NCI-H146 (cell line): ENCODE measurements at regions not wholly inside any gene's neighbourhood (a gene's known extent, or its start where the extent isn't known, plus 50 kb on each side); places are given as distances from the start of the nearest gene placed in this dataset.
A peak's percentile ranks its signal among the peaks of the same experiment; 100 is the strongest.
"Not testable (repeated sequence)": the region's sequence is repeated elsewhere in the genome, so short reads cannot be mapped to it uniquely, and the experiment has no call there.

Source experiments
- DNase-seq: peaks from one replicate; lab custom pipeline; 2025; lab: John Stamatoyannopoulos, UW

DNA sequence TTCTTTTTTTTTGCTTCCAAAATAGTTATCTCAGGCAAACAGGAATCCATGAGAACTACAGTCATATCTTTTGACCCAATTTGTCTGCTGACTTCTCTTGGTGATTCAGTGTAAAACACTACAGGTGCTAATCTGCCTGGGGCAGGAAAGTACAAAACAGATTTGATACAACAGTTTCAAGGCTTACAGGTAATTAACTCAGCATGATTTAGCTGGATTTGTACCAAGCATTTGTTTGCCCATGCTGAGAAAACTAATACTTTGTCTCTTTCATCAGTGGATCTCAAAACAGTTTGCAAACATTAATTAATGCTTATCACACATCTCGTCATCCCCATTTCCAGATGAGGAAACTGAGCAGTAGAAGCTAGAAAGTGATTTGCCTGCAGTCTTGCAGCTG is 312.5 kb upstream of the SEMA6A start:
- peak; percentile 30 for DNase-seq

DNA sequence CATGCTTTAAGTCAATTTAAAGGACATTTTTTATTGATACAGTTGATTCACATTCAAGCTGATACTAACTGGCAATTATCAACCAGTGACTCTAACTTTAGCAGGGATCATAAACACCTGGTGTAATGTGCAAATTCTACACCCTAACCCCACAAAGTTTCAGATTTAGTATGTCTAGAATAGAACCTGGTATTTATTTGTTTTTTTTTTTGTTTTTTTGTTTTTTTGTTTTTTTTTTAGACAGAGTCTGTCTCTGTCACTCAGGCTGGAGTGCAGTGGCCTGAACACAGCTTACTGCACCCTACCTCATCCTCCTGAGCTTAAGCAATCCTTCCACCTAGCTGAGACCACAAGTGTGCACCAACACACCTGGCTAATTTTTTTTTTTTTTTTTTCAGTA is 311.2 kb upstream of the SEMA6A start:
- no peak for DNase-seq

DNA sequence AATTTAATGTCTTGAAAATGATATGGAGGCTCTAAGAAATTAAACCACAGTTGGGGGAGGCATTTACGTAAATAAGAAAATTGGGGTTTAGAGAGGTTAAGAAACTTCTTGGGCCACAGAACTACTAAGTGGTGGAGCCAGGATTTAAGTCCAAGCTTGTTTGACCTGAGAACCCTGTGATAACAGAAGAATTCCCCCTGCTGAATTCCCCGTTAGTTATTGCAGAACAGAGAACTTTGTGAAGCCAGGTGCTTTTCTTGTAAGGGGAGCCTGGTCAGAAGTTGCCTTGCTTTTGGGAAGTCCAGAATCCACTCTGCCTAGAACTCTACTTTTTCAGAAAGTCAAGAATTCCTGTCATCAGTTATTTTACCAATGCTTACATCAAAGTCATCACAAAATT is 309.3 kb upstream of the SEMA6A start:
- DNase-seq: no peak

DNA sequence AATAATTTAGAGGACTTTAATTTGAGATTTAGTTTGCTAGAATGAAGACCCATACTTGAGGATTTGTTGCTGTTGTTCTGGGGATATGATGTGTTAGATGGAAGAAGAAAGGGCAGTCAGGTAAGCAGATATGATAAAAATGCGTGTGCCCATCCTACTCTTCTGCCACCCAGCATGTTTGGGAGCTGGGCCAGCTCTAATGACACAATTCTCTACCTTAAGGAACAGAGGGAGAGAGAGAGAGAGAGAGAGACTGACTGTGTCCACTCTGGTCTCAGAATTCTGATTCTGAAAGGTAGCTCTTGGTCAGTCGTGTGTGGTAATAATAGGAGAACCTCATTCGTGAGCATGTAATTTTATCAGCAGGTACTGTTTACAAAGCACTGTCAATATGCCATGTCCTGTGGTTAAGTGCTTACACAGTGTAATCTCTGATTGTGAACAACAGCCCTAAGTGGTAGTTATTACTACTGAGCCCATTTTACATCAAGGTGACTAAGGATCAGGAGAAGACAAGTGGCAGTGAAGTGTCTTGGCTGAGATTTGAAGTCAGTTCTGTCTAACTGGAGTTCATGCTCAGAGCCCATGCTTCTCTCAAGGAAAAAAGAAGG is 307.4 kb upstream of the SEMA6A start:
- peak; percentile 24 for DNase-seq

DNA sequence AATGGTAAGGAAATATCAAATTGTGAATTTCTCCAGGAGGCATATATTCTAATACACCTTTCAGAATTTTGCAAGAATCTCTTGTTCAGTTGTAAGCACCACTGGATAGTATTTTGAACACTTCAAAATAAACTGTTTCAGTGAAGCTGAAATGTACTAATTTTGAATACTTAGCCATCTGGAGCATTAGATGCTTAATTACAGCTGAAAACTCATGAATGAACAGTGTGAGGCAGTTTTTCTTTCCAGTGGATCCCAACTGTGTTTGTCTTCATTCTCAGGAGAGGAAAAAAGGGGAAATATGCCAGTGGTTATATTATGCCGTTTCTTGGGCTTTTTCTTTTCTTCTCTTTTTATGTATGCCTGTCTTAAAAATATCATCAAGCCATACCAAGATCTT is 306.0 kb upstream of the SEMA6A start:
- no peak for DNase-seq

DNA sequence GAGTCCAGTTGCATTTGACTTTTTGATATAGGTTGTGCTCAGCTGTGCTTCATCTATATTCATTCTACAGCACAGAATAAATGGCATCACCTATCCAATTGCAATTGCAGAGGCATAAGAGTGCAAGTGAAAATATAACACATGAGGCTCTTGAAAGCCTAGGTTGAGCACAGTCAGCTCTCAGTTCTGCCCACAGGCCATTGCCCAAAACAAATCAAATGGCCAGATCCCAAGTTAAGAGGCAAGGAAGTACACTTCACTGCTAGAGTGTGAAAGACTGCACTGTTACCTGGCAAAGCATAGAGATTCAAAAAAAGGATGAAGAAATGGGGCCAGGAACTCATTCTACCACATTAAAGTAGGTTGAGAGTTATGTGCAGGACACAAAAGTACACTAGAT is 305.5 kb upstream of the SEMA6A start:
- no peak for DNase-seq

DNA sequence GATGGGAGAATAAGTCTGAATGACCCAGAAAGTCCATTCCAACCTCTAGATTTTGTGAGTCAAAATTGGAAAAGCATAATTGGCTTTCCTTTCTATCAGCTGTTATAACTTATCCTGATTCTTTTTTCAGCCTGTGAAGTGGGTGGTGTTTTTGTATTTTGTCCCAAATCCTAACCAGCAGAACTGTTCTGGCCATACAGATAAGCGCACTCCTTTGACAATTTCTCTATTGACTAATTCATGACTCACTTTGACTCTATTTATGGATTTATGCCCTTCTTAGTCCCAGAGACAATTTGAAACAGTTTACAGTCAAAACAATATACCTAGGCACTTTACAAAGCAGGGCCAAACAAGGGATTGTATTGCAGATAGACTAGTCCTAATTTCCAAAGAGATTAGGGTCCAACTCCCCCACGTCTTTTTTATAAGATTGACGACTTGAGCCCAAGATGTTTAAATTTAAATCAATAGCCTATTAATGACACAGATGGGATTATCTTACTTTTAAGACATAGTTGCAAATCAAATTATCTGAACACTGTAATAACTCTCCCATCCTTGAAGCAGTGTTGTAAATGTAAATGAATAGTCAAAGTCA is 301.7 kb upstream of the SEMA6A start:
- no peak for DNase-seq

DNA sequence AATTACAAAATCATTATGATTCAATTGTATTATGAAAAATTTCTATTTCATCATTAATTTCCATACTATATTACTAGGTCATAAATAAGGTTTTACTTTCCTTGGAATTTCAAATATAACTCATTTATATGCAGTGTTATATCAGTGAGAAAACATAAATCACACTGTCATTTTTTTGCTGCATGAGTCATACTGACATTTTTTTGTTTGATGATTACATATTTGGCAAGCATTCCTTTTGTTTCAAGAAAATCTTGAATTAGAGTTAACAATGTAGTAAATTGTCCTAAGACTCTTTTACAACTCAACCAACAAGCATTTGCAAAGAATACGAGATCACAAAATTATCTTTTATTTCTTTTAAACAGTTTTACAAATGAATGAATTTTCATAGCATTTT is 298.4 kb upstream of the SEMA6A start:
- DNase-seq: no peak

DNA sequence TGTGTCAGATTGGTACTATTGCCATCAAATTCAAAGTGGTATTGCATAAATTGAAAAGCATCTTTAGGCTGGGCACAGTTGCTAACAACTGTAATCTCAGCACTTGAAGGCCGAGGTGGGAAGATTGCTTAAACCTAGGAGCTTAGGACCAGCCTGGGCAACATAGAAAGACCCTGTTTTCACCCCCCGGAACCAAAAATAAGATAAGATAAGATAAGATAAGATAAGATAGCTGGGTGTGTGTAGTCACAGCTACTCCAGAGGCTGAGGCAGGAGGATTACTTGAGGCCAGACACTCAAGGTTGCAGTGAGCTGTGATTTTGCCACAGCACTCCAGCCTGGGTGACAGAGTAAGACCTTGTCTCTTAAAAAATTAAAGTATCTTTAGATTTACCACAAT is 297.9 kb upstream of the SEMA6A start:
- DNase-seq: no peak

DNA sequence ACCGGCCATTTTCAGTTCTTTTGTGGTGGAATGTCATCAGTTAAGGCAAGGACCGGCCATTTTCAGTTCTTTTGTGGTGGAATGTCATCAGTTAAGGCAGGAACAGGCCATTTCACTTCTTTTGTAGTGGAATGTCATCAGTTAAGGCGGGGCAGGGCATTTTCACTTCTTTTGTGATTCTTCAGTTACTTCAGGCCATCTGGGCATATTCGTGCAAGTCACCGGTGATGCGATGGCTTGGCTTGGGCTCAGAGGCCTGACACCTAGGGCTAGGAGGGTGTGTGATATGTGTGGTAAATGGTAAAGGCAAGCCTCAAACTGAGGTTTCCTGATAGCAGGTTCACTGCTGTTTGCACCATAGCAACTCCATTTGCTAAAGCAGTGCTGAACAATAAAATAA is 293.2 kb upstream of the SEMA6A start:
- DNase-seq: not testable (repeated sequence)

DNA sequence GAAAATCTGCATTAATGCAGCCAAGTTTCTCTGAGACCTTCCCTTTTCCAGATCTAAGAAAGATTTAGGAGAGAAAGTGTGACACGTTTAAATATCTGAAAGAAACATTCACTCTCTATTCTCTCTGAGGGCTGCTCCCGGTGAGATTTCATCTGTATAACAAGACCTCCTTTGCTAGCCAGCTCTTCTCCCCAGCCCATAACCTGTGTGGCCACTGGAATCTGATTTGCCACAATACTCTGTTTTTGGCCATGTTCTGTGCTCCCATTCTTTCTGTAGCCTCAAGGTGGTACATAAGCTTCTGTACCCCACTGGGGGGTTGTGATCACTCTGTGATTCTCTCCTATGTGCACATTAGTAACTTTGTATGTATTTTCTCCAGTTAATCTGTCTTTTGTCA is 291.0 kb upstream of the SEMA6A start:
- no peak for DNase-seq

DNA sequence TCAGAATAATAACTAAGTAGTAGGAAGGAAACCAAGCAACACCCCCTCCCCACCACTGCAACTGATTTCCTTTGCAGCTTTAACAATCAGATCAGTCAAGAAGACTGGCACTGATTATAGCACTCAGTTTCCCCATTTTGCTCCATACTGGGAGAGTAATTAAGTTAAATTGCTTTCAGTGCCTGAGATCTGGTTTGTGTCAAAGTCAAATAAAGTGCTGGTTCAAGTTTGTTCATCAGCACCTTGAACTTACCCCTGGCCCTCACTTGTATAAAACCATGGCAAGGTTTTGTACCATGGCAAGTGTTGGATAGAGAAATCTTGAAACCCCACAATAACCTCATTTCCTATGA is 290.2 kb upstream of the SEMA6A start:
- no peak for DNase-seq

DNA sequence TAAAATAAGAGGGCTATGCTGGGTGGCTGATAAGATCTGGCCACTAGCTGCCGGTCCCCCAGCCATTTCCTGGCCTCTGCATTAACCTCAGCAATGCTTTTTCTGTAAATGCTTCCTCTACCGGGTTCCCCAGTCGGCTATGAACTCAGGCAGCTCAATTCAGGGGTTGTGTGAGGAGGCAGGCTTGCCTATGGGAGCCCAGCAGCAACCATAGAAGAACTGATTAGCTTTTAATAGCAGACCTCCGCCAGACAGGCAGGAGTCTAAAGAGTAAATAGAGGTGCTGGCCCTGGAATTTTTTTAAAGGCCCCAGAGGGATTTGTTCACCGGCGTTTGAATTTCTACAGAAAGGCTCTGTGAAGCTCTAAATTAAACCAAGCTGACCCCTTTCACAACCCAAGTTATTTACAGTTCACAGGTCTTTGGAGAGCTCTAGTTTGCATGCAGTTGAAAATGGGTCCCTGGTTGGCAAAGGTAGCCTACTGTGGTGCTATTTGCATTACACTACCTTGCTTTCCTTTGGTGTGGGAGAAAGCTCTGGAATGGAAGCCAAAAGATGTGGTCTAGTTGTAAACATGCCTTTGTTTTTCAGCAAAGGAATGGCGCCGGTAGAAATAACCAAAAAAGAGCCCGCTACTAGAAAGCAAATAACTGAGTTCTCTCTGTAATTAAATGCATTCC is 289.7 kb upstream of the SEMA6A start:
- DNase-seq: no peak

DNA sequence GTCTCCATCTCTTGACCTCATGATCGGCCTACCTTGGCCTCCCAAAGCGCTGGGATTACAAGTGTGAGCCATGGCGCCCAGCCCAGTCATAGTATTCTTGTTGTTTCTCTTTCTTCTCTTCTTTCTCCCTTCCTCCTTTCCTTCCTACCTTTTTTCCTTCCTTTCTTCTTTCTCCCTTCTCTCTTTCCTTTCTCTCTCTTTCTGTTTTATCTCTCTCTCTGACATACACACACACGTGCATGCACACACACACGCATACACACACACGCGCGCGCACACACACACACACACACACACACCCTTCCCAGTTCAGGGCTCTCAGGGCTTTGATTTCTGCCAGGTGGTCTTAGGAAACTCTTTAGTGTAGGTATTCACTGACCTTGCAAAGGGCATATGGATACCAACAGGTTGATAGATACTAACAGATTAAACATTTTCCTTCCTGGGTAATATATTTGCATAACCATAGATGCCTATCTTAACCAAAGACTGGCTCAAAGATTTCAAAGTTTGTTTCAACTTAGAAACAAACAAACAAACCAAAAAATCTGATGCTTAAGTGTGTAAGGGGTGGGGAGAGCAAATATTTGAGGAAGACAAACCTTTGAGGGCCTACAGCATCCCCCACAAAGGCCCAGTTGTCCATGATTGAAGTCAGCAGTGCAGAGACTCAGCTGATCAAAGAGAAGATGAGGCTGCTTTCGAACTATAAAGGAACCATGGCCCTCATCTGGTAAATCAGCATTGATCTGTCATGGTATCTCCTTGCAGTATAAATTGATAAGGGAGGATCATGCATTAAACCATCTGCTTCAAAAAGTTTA is 288.2 kb upstream of the SEMA6A start:
- DNase-seq: no peak

DNA sequence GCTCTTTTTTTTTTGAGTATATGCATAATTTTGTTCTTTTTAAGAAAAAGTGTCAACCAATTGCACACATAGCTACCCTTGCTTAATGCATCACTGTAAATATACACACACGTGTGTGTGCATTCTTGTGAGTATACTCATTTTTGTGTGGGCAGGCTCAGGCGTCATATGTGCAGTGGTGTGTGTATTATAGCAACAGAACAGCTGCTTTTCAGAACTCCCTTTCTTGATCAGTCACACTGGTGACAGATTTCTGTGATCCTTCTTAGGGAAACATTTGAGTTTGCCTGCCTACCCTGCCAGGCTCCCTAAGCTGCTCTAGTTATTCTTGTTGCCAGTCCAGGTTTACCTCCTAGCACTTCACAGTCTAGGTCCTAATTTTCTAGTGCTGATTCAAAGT is 287.0 kb upstream of the SEMA6A start:
- DNase-seq: no peak

DNA sequence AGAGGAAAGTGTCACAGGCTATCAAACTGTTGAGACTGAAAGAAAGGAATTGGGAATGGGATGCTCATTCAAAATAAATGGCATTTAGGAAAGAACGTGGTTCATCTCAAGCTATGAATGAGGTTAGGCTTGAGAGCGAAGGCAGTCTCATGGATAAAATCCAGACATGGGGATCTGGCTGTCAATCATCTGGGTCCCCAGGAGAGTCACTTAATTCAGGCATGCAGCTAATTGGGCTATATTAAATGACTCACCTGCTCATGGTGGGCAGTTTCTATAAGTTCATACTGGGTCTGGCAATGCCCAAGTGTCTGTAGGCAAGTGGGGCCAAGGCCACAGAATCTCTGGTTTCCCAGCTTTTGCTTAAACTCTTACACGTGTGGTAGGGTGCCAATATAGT is 286.5 kb upstream of the SEMA6A start:
- no peak for DNase-seq

DNA sequence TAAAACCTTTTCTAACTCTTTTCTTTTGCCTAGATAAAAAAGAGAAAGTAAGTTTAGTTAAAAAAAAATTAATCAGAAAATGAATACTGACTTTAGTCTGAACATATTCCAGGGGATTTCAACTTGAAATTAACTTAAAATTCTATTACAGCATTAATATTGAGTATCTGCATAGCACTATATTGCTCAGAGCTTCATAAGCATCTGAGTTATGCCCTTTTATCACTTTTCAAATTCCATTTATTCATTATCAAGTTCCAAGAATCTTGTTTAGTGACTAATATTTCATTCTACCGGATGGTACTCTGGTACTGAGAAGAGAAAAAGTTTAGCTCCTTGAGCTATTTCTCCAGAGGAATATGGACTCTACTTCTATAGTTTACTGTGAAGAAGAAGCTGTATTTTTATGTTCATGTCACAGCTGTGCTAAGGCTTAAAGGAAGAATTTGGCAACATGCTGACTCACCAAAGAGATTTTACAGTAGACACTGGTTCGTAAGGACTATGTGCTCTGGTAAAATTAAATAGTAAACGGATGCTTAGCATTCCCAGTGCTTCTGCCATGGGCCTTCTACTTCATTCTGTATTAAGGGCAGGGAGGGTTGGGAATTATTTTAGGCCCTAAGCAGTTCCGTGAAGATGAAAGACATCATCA is 285.2 kb upstream of the SEMA6A start:
- DNase-seq: no peak

DNA sequence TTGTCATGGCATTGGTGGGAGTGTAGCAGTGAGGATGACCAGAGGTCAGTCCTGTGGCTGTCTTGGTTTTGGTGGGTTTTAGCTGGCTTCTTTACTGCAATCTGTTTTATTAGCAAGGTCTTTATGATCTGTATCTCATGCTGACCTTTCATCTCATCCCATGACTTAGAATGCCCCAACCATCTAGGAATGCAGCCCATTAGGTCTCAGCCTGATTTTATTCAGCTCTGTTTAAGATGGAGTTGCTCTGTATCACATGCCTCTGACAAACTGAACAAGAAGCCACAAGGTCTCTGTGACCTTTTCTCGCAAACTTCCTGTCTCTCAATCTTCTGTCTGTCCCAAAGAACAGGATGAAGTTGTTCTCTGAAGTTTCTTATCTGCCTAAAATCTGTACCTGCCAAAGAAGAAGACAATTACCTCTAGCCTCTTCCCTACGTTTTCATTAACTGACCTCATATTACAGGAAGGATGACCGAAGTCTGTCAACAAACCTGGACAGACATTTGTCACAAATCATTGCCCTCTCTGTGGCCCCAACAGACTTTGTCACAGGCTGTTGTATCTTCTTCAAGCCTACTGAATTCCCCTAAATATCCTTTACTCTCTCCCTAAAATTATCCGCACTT is 284.2 kb upstream of the SEMA6A start:
- DNase-seq: no peak

DNA sequence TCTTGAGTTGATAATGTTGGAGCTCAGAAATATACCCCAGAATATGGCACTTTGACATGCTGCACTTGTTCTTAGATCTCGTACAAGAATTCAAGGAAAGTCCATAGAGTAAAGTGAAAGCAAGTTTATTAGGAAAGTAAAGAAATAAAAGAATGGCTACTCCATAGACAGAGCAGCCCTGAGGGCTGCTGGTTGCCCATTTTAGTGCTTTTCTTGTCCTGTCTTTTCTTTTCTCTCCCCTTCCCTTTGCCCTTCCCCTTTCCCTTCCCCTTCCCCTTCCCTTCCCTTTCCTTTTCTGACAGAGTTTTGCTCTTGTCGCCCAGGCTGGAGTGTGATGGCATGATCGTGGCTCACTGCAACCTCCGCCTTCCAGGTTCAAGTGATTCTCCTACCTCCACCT is 283.4 kb upstream of the SEMA6A start:
- not testable (repeated sequence) for DNase-seq

DNA sequence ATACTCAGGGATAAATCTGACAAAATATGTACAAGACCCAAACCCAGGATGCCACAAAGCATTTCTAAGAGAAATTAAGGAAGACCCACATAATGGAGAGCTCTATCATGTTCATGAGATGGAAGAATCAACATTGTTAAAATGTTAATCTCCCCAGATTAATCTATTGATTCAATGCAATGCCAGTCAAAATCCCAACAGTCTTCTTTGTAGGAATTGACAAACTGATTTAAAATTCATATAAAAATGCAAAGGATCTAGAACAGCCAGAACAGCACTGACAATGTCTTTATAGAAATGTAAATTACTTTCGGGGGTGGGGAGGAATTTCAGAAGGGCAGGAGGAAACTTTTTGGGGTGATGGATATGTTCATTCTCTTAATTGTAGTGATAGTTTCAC is 281.6 kb upstream of the SEMA6A start:
- no peak for DNase-seq

DNA sequence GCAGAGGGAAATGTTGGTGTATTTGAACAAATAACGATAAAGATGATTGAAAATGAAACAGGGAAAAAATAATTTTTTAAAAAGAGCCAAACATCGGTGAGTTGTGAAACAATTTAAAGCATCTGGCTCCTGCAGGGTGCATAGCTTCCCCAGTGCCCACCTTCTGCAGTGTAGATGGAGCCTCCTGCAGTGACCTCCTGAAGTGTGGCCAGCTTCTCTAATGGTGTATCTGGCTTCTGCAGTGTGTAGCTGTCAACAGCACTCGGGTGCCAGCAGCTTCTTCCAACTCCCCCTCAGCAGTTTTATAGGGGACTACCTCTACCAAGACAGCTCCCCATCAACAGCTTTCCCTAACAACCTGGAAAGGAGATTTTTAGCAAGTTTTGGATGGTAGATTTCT is 279.4 kb upstream of the SEMA6A start:
- DNase-seq: no peak

DNA sequence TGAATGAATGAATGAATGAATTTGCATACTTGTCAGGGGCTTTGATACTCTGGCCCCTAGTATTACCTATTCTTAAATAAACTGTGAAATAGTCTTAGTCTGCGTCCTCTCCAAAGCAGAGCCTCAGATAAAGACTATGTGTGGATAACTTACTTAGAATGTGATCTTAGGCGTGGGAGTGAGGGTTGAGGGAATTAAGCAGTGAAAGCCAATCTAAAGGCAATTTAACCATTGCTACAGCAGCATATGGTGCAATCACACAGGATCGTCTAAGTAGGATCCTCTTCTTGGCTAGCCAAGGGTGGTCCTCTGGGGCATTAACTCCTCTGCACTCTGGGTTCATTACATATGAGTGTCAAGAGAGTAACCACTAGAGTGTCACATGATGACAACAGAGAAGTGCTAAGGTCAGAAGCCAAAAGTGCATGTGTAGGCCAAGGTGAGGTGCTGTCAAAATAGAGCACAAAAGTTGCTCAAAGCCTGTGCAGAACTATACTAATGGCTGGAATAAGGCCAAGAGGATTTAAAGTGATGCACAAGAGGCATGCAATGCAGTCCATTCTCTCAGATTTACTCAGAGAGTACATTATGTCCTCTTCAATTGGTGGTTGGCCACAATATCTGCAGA is 274.4 kb upstream of the SEMA6A start:
- no peak for DNase-seq
